CD4-positive, CD25-positive, alpha-beta regulatory T cell (primary cell): ENCODE measurements at regions not wholly inside any gene's neighbourhood (a gene's known extent, or its start where the extent isn't known, plus 50 kb on each side); places are given as distances from the start of the nearest gene placed in this dataset.

ENCODE experiments used
- ATAC-seq, 2 donors: fragments of 150-1000 bp; cut with Tn5 transposase; one replicate each; pipeline ENCODE4 v1.10.0; 2021; ENCODE audit warnings: low read depth in 2 of 2, moderate number of reproducible peaks in 2 of 2, moderate library complexity in 1 of 2
- DNase-seq, 3 donors: peaks; one replicate each; pipeline versions ENCODE4 v3.0.0 to v3.0.0-alpha.2; 2012 to 2022; ENCODE audit warnings: mixed read lengths in 1 of 3
- H3K27ac ChIP-seq: one replicate; pipeline ENCODE4 v1.7.0; 2013; ENCODE audit warnings: mild to moderate bottlenecking, low read length; ENCODE audit not compliant: insufficient read depth, poor library complexity, severe bottlenecking
- H3K27me3 ChIP-seq: one replicate; pipeline ENCODE4 v1.7.0; 2013; ENCODE audit warnings: low read length; ENCODE audit not compliant: control insufficient read depth, insufficient read depth
- H3K36me3 ChIP-seq: one replicate; pipeline ENCODE4 v1.7.0; 2013; ENCODE audit warnings: mild to moderate bottlenecking, low read length, moderate library complexity; ENCODE audit not compliant: control insufficient read depth, insufficient read depth
- H3K4me1 ChIP-seq: 2 replicates; pipeline ENCODE4 v1.7.0; 2013; ENCODE audit warnings: mild to moderate bottlenecking, low read length; ENCODE audit not compliant: insufficient read depth, control insufficient read depth, poor library complexity, severe bottlenecking
- H3K4me3 ChIP-seq: one replicate; pipeline ENCODE4 v1.7.0; 2013; ENCODE audit warnings: low read depth, mild to moderate bottlenecking, low read length, moderate library complexity
- H3K9me3 ChIP-seq, 2 experiments: 1 replicate in 1 of 2; 2 replicates in 1 of 2; pipeline ENCODE4 v1.7.0; 2013; ENCODE audit warnings: low read length in 2 of 2, mild to moderate bottlenecking in 1 of 2, moderate library complexity in 1 of 2; ENCODE audit not compliant: control insufficient read depth in 2 of 2
- H3K27ac Mint-ChIP-seq, 3 donors: one replicate each; pipeline ENCODE4 v1.8.0; 2020 to 2022; ENCODE audit warnings: mild to moderate bottlenecking in 3 of 3, mixed read lengths in 3 of 3, moderate library complexity in 2 of 3
- H3K27me3 Mint-ChIP-seq: one replicate; pipeline ENCODE4 v1.8.0; 2022; ENCODE audit warnings: mild to moderate bottlenecking, mixed read lengths
- H3K36me3 Mint-ChIP-seq: one replicate; pipeline ENCODE4 v1.8.0; 2020; ENCODE audit warnings: mixed read lengths
- H3K4me1 Mint-ChIP-seq, 4 donors: one replicate each; pipeline ENCODE4 v1.8.0; 2020 to 2022; ENCODE audit warnings: mixed read lengths in 4 of 4, mild to moderate bottlenecking in 1 of 4
- H3K4me3 Mint-ChIP-seq, 4 donors: one replicate each; pipeline ENCODE4 v1.8.0; 2020 to 2022; ENCODE audit warnings: mild to moderate bottlenecking in 4 of 4, mixed read lengths in 4 of 4, moderate library complexity in 3 of 4
- H3K9me3 Mint-ChIP-seq, 7 donors: one replicate each; pipeline ENCODE4 v1.8.0; 2020 to 2022; ENCODE audit warnings: mixed read lengths in 7 of 7, mild to moderate bottlenecking in 3 of 7, moderate library complexity in 2 of 7

DNA sequence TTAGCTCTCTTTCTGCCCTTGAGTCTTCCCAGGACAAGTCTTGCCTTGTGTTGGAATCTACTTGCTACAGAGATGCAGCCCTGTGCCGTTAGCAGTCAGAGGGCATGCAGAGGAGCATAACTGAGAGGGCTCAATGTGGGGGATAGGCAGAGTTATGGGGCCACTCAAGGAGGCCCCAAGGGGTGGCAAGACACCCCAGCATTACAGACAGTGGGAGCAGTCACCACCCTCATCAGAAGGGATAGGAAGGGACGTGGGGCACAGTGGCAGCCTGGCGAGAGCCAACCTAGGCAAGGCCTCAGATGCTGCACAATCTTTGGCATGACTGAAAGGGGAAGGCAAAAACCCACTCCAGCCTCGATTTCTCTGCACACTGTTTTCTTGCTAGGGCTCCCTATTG, 169.1 kb downstream of the TMEM18 start:
- peaks cover 0 to 2% (median 0%) of the 10 kb centered on the region in 7 donors for H3K9me3 Mint-ChIP-seq
- H3K4me1 Mint-ChIP-seq, result no peaks in the 10 kb centered on the region
- no peak overlapping the region for H3K27ac Mint-ChIP-seq
- Histone ChIP-seq H3K27me3 (no peaks in the 10 kb centered on the region), H3K4me3 (no peak overlapping the region), H3K9me3 (no peaks in the 10 kb centered on the region), H3K27ac (no peak overlapping the region), H3K4me1 (no peaks in the 10 kb centered on the region), H3K36me3 (no peaks in the 10 kb centered on the region)
- no peak overlapping the region for H3K4me3 Mint-ChIP-seq
- H3K27me3 Mint-ChIP-seq, result no peaks in the 10 kb centered on the region
- DNase-seq, result no peak
- ATAC-seq, result no peak
- H3K36me3 Mint-ChIP-seq, result no peaks in the 10 kb centered on the region

DNA sequence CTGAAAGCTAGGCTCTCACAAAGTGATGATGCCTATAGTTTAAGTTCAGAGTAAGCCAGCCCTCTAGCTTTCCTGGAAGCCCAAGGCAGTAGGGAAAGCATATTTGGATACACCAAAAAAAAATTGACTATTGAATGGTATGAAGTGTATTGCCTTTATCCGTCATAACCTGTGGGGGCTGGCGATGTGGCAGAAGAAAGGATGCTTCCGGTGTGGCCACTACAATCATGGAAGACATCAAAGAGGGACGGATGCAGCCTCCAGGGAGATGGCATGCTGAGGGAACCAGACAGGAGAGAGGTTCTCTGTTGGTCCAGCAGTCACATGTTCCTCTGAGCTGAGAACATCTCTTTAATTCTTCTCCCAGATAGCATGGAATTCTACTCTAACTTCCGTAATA, 170.3 kb downstream of the TMEM18 start:
- no peak for DNase-seq
- Mint-ChIP-seq H3K27ac (no peak overlapping the region), H3K36me3 (no peaks in the 10 kb centered on the region), H3K27me3 (no peaks in the 10 kb centered on the region), H3K9me3 (peaks cover 0 to 2% (median 0%) of the 10 kb centered on the region in 7 donors), H3K4me3 (no peak overlapping the region), H3K4me1 (no peaks in the 10 kb centered on the region)
- H3K36me3 ChIP-seq, result no peaks in the 10 kb centered on the region
- H3K9me3 ChIP-seq, result no peaks in the 10 kb centered on the region
- no peaks in the 10 kb centered on the region for H3K27me3 ChIP-seq
- H3K4me1 ChIP-seq, result no peaks in the 10 kb centered on the region
- H3K27ac ChIP-seq, result no peak overlapping the region
- ATAC-seq, result no peak
- H3K4me3 ChIP-seq, result no peak overlapping the region

DNA sequence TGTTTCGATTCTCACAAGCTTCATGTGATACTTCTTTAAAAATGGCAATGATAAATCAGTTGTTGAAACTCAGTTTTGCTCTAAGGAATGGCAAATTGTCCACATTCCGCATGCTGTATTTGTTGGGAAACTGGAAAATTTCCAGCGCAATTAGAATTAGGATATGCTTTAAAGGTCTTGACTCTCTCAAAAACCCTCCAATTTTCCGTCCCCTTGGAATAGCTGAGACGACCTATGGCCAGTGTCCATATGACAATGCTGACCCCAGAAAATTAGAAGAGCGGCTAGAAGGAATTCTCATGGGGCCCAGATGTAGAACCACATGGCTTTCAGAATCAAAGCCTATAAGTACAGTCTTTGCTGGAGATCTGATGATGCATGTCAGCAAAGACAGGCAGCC, 170.8 kb downstream of the TMEM18 start:
- ATAC-seq (no peak), DNase-seq (no peak)
- Histone ChIP-seq H3K27me3 (no peaks in the 10 kb centered on the region), H3K9me3 (no peaks in the 10 kb centered on the region), H3K27ac (no peak overlapping the region), H3K4me3 (no peak overlapping the region), H3K36me3 (no peaks in the 10 kb centered on the region), H3K4me1 (no peaks in the 10 kb centered on the region)
- Mint-ChIP-seq H3K36me3 (no peaks in the 10 kb centered on the region), H3K27me3 (no peaks in the 10 kb centered on the region), H3K4me1 (no peaks in the 10 kb centered on the region), H3K4me3 (no peak overlapping the region), H3K27ac (no peak overlapping the region), H3K9me3 (peaks cover 0 to 2% (median 0%) of the 10 kb centered on the region in 7 donors)

DNA sequence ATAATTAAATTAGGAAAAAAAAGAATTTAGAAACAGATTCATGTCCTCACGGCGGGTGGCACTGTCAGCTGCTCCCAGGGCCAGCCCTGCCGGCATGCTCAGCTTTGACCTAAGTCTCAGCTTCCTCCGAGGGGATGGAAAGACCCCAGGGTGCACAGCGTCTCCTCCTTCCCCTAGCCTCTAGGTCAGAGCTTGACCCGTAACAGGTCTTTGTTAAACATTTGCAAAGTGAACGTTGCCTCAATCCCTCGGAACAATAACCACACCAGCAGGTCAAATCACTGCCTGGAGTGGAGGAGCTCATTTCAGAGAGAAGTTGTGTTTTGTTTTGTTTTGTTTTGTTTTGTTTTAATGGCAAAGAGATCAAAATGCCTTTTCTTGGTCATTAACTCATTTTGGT, 171.3 kb downstream of the TMEM18 start:
- Histone ChIP-seq H3K9me3 (no peaks in the 10 kb centered on the region), H3K27me3 (no peaks in the 10 kb centered on the region), H3K4me3 (no peak overlapping the region), H3K36me3 (no peaks in the 10 kb centered on the region), H3K4me1 (no peaks in the 10 kb centered on the region), H3K27ac (no peak overlapping the region)
- Mint-ChIP-seq H3K27ac (no peak overlapping the region), H3K27me3 (no peaks in the 10 kb centered on the region), H3K4me1 (no peaks in the 10 kb centered on the region), H3K36me3 (no peaks in the 10 kb centered on the region), H3K9me3 (peaks cover 0 to 2% (median 0%) of the 10 kb centered on the region in 7 donors), H3K4me3 (no peak overlapping the region)
- no peak for ATAC-seq
- no peak for DNase-seq

DNA sequence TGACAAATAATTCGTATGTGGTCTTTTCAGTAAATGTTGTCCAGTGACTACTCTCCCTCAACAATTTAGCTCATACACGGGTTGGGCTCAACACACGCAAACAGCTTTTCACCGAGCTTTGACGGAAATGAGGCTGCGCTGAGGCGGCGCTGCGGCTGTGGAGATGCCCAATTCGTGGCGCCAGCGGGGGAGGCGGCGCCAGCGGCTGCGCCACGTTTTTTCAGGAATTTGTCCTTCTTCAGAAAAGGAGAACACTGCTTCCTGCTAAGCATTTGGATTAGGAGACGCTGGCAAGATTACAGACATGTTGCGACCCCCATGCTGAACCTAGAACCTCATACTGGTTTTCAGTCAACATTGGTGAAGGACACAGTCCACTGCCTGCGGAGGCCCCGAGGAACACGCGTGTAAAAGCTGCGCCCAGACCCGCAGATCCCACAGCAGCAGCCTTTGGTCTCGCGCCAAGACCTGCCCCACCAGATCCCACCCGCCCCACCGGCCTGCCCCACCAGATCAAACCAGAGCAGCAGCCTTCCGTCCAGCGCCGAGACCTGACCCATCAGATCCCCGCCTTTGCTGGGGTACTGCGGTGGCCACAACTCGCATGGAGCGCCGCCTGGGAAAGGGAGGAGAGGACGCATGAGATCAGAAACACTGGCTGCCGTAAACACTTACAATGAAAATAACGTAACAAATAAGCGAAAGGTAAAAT, 173.8 kb downstream of the TMEM18 start:
- Mint-ChIP-seq H3K4me1 (no peaks in the 10 kb centered on the region), H3K27ac (no peak overlapping the region), H3K4me3 (no peak overlapping the region), H3K9me3 (peaks cover 0 to 2% (median 0%) of the 10 kb centered on the region in 7 donors), H3K36me3 (no peaks in the 10 kb centered on the region), H3K27me3 (no peaks in the 10 kb centered on the region)
- no peaks in the 10 kb centered on the region for H3K27me3 ChIP-seq
- H3K4me1 ChIP-seq, result no peaks in the 10 kb centered on the region
- no peak overlapping the region for H3K27ac ChIP-seq
- H3K9me3 ChIP-seq, result no peaks in the 10 kb centered on the region
- no peaks in the 10 kb centered on the region for H3K36me3 ChIP-seq
- H3K4me3 ChIP-seq, result no peak overlapping the region
- no peak for ATAC-seq
- no peak for DNase-seq

DNA sequence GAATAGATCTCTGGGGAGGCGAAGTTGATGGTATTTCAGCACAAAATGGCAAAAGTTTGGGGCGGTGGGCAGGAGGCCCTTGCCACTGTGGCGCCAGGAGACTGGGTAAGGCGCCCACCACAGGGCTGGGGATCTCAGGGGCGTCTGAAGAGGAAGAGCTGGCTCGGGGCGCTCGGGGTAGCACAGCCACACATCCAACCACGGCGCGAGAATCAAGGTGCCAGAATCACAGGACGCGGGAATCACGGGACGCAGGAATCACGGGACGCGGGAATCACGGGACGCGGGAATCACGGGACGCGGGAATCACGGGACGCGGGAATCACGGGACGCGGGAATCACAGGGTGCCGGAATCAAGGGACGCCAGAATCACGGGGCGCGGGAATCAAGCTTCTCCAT, 174.4 kb downstream of the TMEM18 start:
- no peaks in the 10 kb centered on the region for H3K27me3 Mint-ChIP-seq
- H3K4me3 Mint-ChIP-seq, result no peak overlapping the region

DNA sequence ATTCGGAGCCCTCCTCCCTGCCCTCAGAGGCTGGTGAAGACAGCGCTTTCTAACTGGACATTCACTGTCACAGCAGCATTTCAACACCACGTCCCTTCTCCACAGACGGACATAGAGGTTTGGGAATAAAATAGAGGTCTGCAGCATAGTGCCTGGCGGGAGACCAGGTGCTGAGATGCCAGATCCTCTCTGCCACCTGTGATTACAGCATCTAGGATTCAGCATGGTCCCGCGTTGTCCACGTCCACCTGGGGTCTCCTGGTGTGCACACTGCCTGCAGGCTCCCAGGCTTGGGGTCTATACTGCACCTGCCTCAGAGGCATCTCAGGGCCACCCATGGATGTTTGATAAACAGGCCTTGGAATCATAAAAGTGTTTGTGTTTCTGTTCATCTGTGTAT, 175.5 kb downstream of the TMEM18 start:
- Mint-ChIP-seq H3K27ac (no peak overlapping the region), H3K4me3 (no peak overlapping the region), H3K4me1 (no peaks in the 10 kb centered on the region), H3K9me3 (peaks cover 0 to 2% (median 0%) of the 10 kb centered on the region in 7 donors), H3K36me3 (no peaks in the 10 kb centered on the region), H3K27me3 (no peaks in the 10 kb centered on the region)
- Histone ChIP-seq H3K27ac (no peak overlapping the region), H3K36me3 (no peaks in the 10 kb centered on the region), H3K9me3 (no peaks in the 10 kb centered on the region), H3K4me3 (no peak overlapping the region), H3K27me3 (no peaks in the 10 kb centered on the region), H3K4me1 (no peaks in the 10 kb centered on the region)
- DNase-seq (no peak), ATAC-seq (no peak)

More for the DNA sequence above, 174.4 kb downstream of the TMEM18 start:
- Histone ChIP-seq H3K4me3 (no peak overlapping the region), H3K27ac (no peak overlapping the region), H3K27me3 (no peaks in the 10 kb centered on the region), H3K4me1 (no peaks in the 10 kb centered on the region), H3K9me3 (no peaks in the 10 kb centered on the region), H3K36me3 (no peaks in the 10 kb centered on the region)
- H3K4me1 Mint-ChIP-seq, result no peaks in the 10 kb centered on the region
- DNase-seq, result no peak
- peaks cover 0 to 2% (median 0%) of the 10 kb centered on the region in 7 donors for H3K9me3 Mint-ChIP-seq
- ATAC-seq, result no peak
- no peak overlapping the region for H3K27ac Mint-ChIP-seq
- no peaks in the 10 kb centered on the region for H3K36me3 Mint-ChIP-seq

DNA sequence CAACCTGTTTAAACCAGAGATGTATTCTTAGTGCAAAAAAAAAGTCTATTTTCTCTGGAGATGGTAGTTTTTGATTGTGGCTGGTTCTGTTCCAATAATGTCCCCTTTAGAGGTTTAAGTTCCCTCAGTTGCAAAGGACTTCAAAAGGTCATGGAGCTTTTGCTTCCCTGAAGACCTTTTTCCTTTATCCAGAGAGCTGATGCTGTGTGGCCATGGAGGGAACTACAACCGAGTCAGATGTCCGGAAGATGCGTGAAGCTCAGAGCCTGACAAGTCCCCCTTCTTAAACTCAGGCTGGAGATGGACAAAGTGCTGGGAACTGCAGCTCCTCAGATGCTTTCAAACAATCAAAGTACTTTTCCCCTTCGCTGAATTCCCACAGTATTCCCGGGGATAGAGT, 176.1 kb downstream of the TMEM18 start:
- no peak for ATAC-seq
- Mint-ChIP-seq H3K4me1 (no peaks in the 10 kb centered on the region), H3K9me3 (peaks cover 0 to 2% (median 0%) of the 10 kb centered on the region in 7 donors), H3K4me3 (no peak overlapping the region), H3K36me3 (no peaks in the 10 kb centered on the region), H3K27ac (no peak overlapping the region), H3K27me3 (no peaks in the 10 kb centered on the region)
- Histone ChIP-seq H3K36me3 (no peaks in the 10 kb centered on the region), H3K4me3 (no peak overlapping the region), H3K27ac (no peak overlapping the region), H3K9me3 (no peaks in the 10 kb centered on the region), H3K4me1 (no peaks in the 10 kb centered on the region), H3K27me3 (no peaks in the 10 kb centered on the region)
- no peak for DNase-seq
